ENCODE measurements at regions not wholly inside any gene's neighbourhood (a gene's known extent, or its start where the extent isn't known, plus 50 kb on each side); places are given as distances from the start of the nearest gene placed in this dataset.
A peak's percentile ranks its signal among the peaks of the same experiment; 100 is the strongest.
"Not testable (repeated sequence)": the region's sequence is repeated elsewhere in the genome, so short reads cannot be mapped to it uniquely, and the experiment has no call there.

DNA sequence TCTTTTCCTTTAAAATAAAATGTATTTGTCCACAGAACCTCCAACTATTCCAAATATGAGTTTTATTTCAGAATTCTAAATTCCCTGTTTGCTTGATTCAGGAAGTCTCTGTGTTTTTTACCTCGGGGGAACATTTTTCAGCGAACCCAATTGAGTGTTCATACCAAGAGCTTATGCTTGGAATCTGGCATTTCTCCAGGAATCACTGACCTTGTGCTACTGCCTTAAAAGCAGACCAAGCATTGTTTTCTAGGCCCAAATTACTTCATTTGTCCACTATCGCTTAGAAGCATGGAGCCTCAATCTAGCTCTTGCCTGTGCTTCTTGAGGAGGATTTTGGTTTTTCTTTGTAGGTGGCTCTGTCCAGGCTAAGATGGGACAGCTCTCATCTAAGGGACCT, 59.4 kb downstream of the EBLN1 start:
- no peak for DNase-seq

DNA sequence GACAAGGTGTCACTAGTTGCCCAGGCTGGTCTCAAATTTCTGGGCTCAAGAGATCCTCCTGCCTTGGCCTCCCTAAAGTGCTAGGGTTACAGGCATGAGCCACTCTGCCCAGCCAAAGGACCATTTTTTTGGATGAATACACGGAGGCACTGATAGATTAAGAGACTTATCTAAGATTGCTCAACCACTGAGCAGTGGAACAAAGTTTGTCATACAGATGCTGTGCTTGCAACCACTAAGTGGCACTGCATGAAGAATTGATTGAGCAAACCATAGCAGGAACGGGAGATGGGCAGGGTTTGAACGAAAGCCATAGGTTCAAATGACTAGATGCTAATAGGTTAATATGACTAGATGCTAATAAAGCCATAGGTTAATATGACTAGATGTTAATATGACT, 61.1 kb downstream of the EBLN1 start:
- no peak for DNase-seq

DNA sequence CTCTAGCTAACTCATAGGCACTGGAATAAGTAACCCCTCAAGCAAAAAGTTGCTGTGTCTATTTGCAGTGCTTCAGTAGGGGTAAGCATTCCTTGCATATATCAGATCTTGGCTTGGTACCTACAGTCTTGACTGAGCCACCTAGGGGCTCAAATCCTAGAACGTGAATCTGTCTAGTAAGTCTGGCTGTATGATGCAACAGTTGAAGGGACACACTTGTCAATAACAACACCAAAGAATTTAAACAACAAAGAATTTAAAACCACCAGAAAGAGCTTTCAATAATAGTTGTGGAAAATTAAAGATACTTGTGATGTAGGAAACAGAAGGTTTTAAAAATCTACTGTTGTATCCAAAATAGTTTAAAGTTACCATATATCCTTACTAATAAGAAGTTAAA, 65.4 kb downstream of the EBLN1 start:
- DNase-seq = no peak

DNA sequence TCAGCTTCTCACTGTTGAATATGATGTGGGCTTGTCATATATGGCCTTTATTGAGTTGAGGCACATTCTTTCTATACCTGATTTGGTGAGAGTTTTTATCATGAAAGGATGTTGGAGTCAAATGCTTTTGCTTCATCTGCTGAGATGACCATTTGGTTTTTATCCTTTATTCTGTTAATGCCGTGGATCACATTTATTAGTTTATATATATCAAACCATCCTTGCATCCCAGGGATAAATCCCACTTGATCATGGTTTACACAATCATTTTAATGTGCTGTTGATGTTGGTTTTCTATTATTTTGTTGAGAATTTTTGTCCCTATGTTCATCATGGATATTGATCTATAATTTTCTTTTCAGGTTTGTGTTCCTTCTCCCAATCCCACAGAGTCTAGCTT, 67.0 kb downstream of the EBLN1 start:
- DNase-seq = no peak

DNA sequence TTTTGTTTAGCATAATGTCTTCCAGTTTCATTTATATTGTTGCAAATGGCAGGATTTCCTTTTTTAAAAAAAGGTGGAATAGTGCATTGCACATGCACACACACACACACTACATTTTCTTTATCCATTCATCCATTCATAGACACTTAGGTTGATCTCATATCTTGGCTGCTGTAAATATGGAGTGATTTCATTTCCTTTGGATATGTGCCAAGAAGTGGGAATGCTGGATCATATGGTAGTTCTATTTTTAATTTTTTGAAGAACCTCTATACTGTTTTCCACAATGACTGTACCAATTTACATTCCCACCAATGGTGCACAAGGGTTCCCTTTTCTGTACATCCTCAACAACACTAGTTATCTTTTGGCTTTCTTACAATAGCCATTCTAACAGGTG, 68.9 kb downstream of the EBLN1 start:
- DNase-seq = no peak

DNA sequence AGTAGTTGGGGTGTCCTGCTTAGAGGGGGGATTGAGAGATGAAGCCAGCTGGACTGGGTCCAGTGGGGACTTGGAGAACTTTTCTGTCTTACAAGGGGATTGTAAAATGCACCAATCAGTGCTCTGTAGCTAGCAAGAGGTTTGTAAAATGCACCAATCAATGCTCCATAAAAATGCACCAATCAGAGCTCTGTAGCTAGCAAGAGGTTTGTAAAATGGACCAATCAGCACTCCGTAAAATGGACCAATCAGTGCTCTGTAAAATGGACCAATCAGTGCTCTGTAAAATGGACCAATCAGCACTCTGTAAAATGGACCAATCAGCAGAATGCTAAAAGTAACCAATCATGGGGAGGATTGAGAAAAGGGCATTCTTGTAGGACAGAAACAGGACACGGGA, 71.9 kb downstream of the EBLN1 start:
- not testable (repeated sequence) for DNase-seq

DNA sequence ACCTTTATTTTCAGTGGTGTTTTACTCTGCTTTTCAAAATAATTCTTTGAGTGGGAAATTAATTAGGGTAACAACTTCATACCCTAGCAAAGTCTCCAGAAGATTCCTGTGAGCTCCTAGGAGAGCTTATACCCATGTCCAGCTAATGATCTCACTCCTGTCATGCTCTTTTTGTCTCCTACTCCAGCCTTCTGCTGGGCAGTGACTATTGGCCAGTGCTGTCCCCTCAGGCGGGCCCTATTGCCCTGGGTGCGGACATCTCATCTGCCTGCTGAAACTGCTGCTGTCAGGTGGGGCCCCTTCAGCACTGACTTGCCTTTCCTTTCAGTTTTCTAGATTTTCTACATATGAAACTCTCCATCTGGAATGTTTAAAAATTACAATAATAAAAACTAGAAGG, 80.3 kb downstream of the EBLN1 start:
- DNase-seq = no peak

DNA sequence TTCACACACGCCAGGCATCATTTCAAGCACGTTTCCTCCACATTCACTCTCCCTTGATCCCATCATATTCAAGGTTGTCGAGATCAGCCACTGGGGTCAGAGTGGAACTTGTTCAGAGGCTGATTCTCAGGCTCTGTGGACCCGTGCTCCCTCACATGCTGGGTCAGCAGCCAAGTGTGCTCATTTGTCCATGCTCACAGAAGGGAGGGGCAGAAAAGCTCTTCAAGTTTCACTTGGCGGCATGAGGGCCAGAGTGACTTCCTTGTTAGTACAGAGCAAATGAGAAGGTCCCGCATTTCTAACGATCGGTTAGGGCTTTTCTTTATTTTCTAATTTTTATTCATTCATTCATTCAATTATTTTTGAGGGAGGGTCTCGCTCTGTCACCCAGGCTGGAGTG, 82.2 kb downstream of the EBLN1 start:
- DNase-seq = no peak

GRCh38 chr10:22133749-22134624, 83.8 kb downstream of the EBLN1 start:
- DNase-seq = no peak

DNA sequence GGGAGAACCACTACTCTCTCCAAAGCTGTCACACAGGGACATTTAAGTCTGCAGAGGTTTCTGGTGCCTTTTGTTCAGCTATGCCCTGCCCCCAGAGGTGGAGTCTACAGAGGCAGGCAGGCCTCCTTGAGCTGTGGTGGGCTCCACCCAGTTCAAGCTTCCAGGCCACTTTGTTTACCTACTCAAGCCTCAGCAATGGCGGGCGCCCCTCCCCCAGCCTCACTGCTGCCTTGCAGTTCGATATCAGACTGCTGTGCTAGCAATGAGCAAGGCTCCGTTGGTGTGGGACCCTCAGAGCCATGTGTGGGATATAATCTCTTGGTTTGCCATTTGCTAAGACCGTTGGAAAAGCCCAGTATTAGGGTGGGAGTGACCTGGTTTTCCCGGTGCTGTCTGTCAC, 87.0 kb downstream of the EBLN1 start:
- DNase-seq = not testable (repeated sequence)

- not testable (repeated sequence) for DNase-seq
Observed at GRCh38 chr10:22129612-22130011, 88.2 kb downstream of the EBLN1 start.

DNA sequence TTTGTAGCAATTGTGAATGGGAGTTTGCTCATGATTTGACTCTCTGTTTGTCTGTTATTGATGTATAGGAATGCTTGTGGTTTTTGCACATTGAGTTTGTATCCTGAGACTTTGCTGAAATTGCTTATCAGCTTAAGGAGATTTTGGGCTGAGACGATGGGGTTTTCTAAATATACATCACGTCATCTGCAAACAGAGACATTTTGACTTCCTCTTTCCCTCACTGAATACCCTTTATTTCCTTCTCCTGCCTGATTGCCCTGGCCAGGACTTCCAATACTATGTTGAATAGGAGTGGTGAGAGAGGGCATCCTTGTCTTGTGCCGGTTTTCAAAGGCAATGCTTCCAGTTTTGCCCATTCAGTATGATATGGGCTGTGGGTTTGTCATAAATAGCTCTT, 96.6 kb downstream of the EBLN1 start:
- DNase-seq = not testable (repeated sequence)

- not testable (repeated sequence) for DNase-seq
Observed at GRCh38 chr10:22120072-22120471, 97.7 kb downstream of the EBLN1 start.

DNA sequence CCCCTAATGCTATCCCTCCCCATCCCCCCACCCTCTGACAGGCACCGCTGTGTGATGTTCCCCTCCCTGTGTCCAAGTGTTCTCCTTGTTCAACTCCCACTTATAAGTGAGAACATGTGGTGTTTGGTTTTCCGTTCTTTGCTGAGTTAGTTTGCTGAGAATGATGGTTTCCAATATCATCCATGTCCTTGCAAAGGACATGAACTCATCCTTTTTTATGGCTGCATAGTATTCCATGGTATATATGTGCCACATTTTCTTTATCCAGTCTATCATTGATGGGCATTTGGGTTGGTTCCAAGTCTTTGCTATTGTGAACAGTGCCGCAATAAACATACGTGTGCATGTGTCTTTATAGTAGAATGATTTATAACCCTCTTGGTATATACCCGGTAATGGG, 98.2 kb downstream of the EBLN1 start:
- DNase-seq = not testable (repeated sequence)

- DNase-seq = no peak
Observed at GRCh38 chr10:22111705-22112104, 106.1 kb downstream of the EBLN1 start.

DNA sequence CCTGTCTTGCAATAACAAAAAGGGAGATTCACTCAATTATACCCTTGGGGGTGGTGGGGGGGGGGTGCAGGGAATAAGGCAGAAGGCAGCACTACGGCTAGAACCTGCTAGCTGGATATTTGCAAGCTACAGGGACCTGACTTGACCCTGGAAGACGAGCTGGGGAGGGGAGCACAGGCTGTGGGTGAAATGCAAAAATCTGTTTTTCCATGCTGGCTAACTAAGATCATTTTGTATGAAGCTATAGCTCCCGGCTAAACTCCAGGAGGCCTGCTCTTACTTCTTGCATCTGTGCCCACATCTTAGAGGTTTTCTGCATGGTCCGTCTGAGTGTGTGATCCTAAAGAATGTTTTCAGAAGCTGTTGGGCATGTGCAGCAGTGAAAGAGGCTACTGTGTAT, 106.6 kb downstream of the EBLN1 start:
- no peak for DNase-seq

DNA sequence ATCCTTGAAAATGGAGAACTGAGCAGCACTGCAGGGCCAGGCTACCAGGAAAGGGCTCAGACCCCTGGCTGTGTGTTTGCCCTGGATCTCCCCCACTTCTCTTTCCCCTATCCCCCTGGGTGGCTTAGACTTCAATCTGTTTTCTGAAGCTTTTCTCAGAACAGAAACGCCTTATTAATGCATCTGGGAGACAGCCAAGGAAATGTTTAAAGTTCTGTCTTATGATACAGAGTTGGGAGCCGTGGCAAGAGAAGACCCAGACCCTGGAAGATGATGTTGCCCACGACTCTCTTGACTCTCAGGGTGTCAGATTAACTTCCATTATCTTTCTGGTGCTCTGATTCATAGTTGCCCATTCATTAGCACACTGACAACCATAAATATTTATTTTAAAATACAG, 107.1 kb downstream of the EBLN1 start:
- DNase-seq = no peak

DNA sequence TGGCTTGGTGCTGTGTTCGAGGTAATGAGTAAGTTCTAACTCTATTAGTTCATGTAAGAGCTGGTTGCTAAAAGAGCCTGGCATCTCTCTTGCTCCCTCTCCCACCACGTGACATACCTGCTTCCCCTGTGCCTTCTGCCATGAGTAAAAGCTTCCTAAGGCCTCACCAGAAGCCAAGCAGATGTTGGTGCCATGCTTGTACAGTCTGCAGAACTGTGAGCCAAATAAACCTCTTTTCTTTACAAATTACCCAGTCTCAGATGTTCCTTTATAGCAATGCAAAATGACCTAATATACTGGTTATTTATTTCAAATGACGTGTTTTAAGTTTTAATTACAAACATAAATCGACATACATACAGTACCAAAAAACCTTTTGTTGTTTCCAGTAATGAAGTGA, 101.7 kb upstream of the DNAJC1 start:
- DNase-seq = no peak

- peak; percentile 2 for DNase-seq
Observed at GRCh38 chr10:22103701-22104470, 100.4 kb upstream of the DNAJC1 start.

DNA sequence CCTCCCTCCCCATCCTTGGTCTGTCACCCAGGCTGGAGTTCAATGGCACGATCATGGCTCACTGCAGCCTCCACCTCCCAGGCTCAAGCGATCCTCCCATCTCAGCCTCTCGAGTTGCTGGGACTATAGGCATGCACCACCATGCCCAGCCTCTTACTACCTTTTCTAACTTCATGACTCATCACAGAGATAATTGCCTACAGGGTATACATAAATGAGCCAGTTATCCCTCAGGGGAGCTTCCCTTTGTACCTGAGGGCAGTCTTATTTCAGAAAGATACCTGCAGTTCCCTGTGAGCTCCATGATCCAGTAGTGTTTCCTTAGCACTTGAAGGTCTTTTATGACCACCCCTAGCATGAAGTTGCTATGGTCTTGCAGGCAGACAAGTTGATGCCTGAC, 94.2 kb upstream of the DNAJC1 start:
- DNase-seq = no peak

DNA sequence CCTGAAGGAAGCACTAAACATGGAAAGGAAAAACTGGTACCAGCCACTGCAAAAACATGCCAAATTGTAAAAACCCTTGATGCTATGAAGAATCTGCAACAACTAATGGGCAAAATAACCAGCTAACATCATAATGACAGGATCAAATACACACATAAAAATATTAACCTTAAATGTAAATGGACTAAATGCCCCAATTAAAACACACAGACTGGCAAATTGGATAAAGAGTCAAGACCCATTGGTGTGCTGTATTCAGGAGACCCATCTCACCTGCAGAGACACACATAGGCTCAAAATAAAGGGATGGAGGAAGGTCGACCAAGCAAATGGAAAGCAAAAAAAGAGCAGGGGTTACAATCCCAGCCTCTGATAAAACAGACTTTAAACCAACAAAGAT, 87.7 kb upstream of the DNAJC1 start:
- DNase-seq = not testable (repeated sequence)

GRCh38 chr10:22087402-22087738, 83.8 kb upstream of the DNAJC1 start:
- no peak for DNase-seq

DNA sequence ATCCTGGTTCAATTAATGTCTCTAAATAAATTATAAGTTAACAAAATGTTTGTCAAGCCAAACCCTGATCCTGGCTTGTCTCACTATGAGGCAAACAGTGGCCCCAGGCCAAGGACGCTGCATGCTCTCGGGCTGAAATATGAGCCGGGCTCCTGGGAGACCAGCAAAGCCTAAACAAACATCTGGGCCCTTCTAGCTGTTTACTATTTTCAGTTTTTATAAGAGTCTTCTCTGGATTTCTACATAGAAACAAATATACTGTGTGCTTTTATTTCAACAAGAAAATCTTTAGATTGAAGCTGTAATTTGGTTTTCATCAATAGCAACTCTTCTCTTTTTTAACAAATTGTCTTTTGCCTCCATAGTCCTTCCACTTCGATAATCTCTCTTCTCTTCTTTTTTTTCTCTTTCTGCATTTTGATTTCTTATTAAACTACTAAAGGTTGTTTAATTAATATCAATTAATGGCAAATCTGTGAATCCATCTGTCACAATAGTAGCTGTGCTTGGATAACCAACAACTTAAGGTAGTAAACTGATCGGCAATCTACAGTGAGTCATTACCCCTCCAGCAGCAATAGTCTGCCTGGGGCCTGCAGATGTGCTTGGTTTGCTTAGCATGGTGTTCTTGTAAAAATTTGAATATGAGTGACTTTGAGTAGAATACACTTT, 83.3 kb upstream of the DNAJC1 start:
- DNase-seq = no peak

DNA sequence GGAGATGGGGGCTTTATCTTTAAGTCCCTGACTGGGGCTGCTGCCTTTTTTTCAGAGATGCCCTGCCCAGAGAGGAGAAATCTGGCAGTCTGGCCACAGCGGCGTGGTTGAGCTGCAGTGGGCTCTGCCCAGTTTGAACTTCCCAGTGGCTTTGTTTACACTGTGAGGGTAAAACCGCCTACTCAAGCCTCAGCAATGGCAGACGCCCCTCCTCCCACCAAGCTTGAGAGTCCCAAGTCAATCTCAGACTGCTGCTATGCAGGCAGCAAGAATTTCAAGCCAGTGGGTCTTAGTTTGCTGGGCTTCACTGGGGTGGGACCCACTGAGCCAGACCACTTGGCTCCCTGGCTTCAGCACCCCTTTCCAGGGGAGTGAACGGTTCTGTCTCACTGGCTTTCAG, 76.4 kb upstream of the DNAJC1 start:
- not testable (repeated sequence) for DNase-seq
